Inferior parietal cortex (tissue), 1 donor: ENCODE measurements at regions not wholly inside any gene's neighbourhood (a gene's known extent, or its start where the extent isn't known, plus 50 kb on each side); places are given as distances from the start of the nearest gene placed in this dataset.

Source experiments
- DNase-seq: peaks from one replicate; pipeline ENCODE4 v3.0.0-alpha.2; 2016; ENCODE audit errors: extremely low spot score

GRCh38 chr2:9772035-9772998, 71.0 kb upstream of the TAF1B start:
- no peak for DNase-seq

DNA sequence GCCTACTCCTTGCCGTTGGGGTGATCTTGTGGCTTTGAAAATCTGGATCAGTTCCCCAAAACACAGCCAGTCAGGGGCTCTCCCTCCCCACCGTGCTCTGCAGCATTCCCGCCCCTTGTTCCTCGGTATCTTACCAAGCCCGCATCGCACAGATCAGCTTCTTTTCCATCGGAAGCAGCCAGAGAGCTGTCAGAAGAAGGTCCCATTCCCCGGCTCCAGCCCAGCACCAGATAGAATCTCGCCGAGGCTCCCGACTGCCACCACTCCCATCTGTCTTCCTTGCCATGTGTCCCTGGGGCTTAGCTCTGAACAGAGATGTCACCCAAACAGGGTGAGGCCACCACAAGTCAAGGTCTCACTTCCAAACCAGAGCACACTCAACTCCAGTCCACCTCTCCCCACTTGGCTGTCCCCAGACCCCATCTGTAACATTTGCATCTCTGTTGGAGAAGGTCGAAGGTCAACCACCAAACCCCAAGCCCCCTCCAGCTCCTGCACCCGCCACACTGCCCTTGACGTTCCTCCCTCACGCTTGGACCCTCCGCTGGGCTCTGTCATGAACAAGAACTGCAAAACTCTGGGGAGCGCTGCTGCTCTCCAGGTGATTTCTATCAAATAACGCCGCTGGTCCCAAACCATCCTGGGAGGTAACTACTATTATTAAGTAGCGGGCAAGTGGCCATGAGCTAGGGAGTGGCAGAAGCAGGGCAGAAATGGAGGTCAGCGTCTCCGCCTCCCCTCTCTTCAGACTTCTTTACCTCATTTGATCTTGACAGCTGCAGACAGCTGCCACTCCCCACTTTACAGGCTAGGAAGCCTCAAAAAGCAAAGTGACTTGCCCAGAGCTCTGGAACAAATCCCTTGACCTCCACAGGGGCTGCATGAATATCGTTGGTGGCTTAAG, 70.0 kb upstream of the TAF1B start:
- no peak for DNase-seq

DNA sequence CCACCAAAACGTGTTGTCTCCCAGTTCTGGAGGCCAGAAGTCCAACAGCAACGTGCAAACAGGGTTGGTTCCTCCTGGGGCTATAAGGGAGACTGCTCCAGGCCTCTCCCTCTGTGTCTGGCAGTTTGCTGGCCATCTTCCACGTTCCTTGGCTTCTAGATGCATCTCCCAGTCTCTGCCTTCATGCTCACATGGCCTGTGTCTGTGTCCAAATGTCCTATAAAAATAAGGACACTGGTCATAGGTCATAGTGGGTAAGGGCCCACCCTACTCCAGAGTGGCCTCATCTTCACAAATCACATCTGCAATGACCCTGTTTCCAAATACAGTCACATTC, 69.4 kb upstream of the TAF1B start:
- DNase-seq: no peak

GRCh38 chr2:9774266-9774665, 69.0 kb upstream of the TAF1B start:
- DNase-seq: no peak

DNA sequence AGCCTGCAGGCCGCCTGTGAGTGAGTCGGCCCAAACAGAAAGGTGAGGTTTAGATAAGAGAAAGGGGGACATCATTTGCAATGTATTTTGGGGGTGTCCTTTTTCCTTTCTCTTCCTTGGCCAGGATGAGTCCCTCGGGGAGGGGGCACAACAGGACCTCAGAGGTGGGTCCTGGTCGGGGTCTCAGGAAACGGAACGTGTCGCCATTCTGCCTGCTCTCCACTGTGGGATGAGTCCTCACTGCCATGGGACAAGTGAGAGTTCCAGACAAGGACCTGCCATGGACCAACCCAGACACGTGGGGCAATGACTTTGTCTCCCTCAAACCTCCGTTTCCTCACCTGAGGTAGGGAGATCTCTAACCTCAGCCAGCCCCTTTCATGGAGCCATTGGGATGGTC, 67.9 kb upstream of the TAF1B start:
- DNase-seq: no peak

DNA sequence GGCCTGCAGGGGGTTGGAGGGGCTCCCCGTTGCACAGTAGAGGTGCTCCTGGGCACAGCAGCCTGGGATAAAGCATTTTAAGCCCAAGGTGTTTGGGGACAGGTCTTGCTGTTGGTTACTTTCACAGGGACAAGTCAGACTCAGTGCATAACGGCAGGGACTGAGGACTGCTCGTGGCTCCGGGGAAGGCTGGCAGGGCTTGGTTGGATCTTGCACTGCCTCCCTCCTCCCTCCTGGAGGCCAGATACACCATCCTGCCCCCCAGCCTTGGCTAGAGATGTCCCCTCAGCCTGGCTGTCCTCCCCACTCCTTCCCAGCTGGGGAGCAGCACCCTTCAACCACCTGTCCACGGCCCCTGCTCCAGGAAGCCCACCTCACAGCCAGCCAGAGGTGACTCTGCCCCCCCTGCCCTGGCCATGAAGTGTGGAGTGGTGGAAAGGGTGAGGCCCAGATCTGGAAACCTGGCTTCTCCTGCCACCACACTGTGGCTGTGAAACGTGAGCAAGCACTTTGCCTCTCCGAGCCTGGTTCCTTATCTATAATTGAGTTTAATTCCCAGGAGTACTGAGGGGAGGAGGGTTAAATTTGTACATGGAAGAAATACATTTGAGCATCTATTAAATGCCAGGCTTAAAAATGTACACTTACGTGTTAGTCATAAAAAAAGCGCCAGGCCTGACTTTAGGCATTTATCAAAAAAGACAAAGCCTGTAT, 67.1 kb upstream of the TAF1B start:
- DNase-seq: no peak

DNA sequence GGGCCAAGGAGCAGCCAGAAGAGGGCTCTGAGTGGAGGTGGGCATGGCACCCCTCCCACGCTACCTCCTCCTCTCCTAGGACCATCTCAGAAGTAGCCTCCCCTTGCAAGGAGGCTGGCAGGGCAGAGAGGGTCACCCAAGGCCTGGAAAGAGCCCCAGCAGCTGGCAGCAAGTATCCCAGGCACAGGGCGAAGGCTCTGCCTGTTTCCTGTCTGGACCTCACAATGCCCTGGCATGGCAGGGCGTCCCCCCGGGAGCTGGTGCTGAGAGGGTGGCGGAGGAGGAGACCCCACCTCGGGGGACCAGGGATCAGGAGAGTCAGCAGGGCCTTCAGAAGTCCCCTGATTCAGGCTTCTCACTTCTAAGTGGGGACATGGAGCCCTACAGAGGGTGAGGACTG, 66.2 kb upstream of the TAF1B start:
- no peak for DNase-seq

DNA sequence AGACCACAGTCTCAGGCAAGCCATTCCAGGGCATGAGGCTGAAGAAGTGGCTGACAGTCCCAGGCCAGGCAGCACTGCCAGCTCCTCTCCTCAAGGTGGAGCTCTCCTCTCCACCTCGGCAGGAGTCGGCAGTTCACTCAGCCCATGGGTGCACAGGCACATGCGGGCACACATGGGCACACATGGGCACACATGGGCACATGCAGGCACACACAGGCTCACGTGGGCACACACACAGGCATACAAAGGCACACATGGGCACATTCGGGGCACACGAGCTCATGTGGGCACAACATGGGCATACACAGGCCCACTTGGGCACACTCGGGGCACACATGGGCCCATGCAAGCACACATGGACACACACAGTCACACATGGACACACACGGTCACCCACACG, 65.3 kb upstream of the TAF1B start:
- DNase-seq: no peak

DNA sequence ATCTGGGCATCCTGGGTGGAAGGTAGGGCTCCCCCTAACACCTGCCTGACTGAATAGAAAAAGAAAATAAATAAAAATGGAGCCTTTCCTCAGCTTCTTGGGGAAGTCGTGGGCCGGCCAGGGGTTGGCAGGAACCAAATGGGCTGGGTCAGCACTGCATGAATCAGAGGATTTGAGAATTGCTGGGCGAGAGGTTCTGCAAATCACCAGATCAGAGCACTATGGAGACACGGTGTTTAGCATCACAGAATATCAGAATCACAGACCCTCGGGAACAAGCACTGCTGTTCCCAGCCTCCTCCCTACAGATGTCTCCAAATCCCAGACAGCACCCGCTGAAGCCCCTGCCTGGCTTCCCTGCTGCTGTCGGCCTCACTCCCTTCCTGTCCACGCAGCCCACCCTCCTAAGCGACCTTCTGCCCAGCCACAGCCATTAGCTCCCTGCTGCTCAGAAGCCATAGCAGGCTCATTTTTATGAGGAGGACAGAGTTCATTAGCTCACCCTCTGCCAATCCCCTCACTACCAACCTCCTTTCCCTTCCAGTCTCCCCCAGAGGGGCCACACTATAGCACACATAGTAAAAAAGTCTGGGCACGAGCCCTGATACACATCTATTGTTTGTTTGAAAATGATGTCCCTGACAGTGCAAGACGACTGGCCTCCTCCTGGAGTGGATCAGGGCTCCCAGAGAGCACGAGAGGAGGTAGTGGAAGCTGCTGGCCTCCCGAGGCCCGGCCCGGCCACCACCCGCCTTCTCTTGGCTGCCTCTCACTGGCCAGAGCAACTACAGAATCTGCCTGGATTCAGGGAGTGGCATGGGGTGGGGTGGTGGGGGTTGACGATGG, 64.6 kb upstream of the TAF1B start:
- DNase-seq: no peak

DNA sequence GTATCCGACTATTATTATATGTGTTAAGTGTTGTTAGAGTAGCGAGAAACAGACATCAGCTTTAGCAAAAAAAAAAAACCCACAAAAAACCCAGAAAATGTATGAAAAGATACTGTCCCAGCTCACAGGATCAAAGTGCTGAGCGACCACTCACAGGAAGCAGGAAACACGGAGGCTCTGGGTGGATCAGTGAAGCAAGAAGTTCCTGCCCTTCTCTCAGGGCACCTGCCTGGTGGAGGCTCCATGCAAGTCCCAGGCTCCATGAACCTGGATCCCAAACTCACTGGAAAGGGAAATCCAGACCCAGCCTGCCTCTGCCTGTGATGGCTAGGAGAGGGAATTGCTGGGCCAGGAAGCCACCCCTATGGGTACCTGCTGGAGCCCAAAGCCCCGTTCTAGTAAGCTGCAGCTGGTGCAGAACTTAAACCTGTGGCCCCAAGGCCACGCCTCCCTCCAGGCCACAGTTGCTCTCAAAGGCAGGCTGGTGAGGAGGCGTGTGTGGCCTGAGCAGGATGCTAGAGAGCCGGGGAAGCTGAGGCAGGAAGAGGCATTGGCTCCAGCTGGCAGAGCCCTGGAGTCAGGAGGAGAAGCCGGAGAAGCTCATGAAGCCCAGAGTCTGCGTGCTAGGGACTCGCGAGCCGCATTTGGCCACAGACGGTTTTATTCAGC, 63.5 kb upstream of the TAF1B start:
- no peak for DNase-seq

- no peak for DNase-seq
Observed at GRCh38 chr2:9780368-9781130, 62.7 kb upstream of the TAF1B start.

DNA sequence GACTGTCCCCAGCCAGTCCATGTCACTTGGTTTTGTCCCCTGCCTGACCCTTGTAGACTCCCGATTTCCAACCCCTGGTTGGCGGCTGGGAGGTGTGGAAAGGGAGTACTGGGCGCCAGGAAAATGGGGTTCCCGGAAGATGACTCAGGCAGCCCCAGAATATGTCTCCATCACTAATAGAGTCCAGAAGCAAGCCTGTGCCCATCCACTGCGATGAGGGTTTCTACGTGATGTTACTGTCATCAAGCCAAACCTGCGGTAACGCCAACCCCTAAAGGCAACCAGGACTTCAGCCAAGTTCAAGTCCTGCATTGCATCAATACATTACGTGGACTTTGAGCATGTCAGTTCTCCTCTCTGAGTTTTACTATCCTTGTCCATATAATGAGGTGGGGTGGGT, 62.0 kb upstream of the TAF1B start:
- no peak for DNase-seq

DNA sequence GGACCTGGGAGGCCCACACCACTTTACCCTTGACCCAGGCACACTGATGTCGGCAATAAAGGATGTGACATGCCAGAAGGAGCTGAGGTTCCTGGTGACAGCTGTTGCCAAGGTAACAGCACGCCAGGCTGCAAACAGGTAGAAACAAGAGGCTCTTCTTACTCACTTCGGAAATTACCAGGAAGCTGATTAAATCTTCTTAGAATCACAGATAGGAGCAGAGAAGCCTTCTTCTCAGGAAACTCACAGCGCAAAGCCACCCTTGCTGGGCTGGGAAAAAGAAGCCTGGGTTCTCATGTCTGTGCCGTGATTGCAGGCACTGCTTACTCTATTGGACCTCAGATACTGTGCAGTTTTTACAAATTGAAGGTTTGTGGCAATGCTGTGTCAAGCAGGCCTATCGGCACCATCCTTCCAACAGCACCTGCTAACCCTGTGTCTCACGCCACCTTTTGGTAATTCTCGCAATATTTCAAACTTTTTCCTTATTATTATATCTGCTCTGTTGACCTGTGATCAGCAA, 61.0 kb upstream of the TAF1B start:
- DNase-seq: no peak

- DNase-seq: no peak
Observed at GRCh38 chr2:9789371-9789770, 53.9 kb upstream of the TAF1B start.

DNA sequence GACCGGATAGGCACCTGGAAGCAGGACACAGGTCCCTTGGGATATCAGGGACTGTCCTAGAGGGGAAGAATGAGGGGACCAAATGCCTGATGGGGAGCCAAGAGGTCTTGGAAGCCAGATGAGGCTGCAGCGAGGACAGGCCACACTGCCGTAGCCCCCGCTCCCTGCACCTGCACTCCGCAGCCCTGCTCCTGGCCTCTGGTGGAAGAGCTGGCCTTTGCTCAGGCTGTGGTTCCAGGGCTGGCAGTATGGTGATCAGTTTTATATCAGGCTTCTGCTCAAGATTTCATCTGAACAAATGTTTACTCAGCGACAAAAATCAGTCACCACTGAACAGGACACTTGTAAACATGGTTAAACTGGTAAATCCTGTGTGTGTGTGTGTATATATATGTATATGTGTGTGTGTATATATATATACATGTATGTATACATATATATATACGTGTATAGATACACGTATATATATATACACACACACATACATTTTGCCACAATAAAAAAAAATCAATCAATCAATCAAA, 52.5 kb upstream of the TAF1B start:
- DNase-seq: no peak

DNA sequence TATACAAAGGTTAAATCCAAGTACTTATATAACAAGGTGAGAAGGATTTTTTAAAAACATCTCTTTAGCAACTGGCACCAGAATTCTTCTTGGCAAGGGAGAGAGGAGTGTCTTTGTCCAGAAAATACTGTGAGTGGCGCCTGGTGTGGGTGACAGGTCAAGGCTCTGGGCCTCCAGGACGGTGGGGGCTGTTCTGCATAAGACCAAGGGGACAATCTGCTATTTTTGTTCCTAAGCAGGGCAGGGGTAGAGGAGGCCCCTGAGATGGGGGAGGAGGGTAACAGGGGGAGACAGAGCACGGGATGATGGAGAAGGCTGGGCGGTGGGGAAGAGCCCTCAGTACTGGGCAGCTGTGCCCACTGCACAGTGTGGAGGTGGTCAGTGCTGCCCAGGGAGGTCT, 51.6 kb upstream of the TAF1B start:
- DNase-seq: no peak

DNA sequence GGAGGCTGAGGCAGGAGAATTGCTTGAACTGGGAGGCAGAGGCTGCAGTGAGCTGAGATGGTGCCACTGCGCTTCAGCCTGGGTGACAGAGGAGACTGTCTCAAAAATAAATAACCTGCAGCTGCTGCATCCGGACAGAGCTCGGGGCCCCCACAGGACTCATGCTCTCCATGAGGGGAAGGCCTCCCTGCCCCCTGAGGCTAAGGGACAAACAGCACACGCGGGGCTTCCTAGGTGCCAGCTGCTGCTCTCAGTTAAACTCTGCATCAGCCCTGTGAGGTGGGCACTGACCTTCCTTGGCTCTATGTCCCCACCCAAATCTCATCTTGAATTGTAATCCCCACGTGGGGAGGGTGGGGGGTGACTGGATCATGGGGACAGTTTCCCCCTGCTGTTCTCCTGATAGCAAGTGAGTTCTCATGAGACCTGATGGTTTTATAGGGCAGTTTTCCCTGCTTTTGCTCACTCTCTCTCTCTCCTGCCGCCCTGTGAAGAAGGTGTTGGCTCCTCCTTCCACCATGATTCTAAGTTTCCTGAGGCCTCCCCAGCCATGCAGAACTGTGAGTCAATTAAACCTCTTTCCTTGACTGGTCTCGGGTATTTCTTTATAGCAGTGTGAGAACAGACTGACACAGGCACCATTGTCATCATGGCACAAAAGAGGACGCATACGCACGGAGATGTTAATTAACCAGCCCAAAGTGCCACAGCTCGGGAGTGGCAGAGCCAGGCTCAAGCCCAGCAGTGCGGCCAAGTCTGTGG, 49.9 kb upstream of the TAF1B start:
- DNase-seq: no peak
